Natural killer cell (primary cell): ENCODE measurements at regions not wholly inside any gene's neighbourhood (a gene's known extent, or its start where the extent isn't known, plus 50 kb on each side); places are given as distances from the start of the nearest gene placed in this dataset.

Experiments used
- ATAC-seq, 3 donors: fragments of 150-1000 bp in 2 of 3; fragments of 200-7000 bp in 1 of 3; cut with Tn5 transposase; 1 replicate in 1 of 3; 2 replicates in 2 of 3; pipeline ENCODE4 v1.10.0; 2021; ENCODE audit warnings: mild to moderate bottlenecking in 2 of 3, moderate library complexity in 2 of 3
- DNase-seq, 2 donors: peaks; one replicate each; pipeline versions ENCODE4 v3.0.0 to v3.0.0-alpha.2; 2013 to 2021; ENCODE audit warnings: mixed read lengths in 1 of 2
- H3K27ac ChIP-seq: one replicate; pipeline ENCODE4 v1.5.1; 2013; ENCODE audit warnings: mild to moderate bottlenecking, low read length
- H3K27me3 ChIP-seq: one replicate; pipeline ENCODE4 v1.6.1; 2013; ENCODE audit warnings: low read length; ENCODE audit not compliant: control insufficient read depth, insufficient read depth
- H3K36me3 ChIP-seq: one replicate; pipeline ENCODE4 v1.6.1; 2013; ENCODE audit warnings: low read length; ENCODE audit not compliant: control insufficient read depth, insufficient read depth
- H3K4me1 ChIP-seq: one replicate; pipeline ENCODE4 v1.6.1; 2013; ENCODE audit warnings: low read length; ENCODE audit not compliant: control insufficient read depth, insufficient read depth
- H3K4me3 ChIP-seq: one replicate; pipeline ENCODE4 v1.5.1; 2013; ENCODE audit warnings: low read length
- H3K9me3 ChIP-seq: one replicate; pipeline ENCODE4 v1.6.1; 2013; ENCODE audit warnings: low read length; ENCODE audit not compliant: control insufficient read depth, insufficient read depth
- H3K27ac Mint-ChIP-seq, 2 donors: one replicate each; pipeline ENCODE4 v1.8.0; 2022; ENCODE audit warnings: mild to moderate bottlenecking in 2 of 2, mixed read lengths in 2 of 2, moderate library complexity in 1 of 2
- H3K27me3 Mint-ChIP-seq, 2 donors: one replicate each; pipeline ENCODE4 v1.8.0; 2022; ENCODE audit warnings: low read depth in 2 of 2, mixed read lengths in 2 of 2
- H3K36me3 Mint-ChIP-seq: one replicate; pipeline ENCODE4 v1.8.0; 2022; ENCODE audit warnings: mixed read lengths
- H3K4me1 Mint-ChIP-seq, 2 donors: one replicate each; pipeline ENCODE4 v1.8.0; 2022; ENCODE audit warnings: mixed read lengths in 2 of 2
- H3K4me3 Mint-ChIP-seq: one replicate; pipeline ENCODE4 v1.8.0; 2022; ENCODE audit warnings: mild to moderate bottlenecking, moderate library complexity, mixed read lengths
- H3K9me3 Mint-ChIP-seq, 2 donors: one replicate each; pipeline ENCODE4 v1.8.0; 2022; ENCODE audit warnings: mixed read lengths in 2 of 2
- WGBS: methylation state at CpG from one replicate; pipeline ENCODE4 v1.1.7; 2013; ENCODE audit warnings: missing lambda C conversion rate; ENCODE audit not compliant: insufficient coverage; 5-methylcytosine and 5-hydroxymethylcytosine counted together
- intact Hi-C: fragments of 100-400 bp; cut with micrococcal nuclease; formaldehyde crosslinking; loops from one replicate; pipeline ENCODE4 v1.14.2; 2022
- TF ChIP-seq, protein P1 (sequence below): fragments of 200-600 bp; IDR thresholded peaks from one replicate; pipeline ENCODE4 v1.8.0; 2022; ENCODE audit warnings: antibody characterized with exemption

- DNase-seq (no peak), ATAC-seq (no peak)
- Histone ChIP-seq H3K4me3 (no peak overlapping the region), H3K27me3 (no peaks in the 10 kb centered on the region), H3K4me1 (no peaks in the 10 kb centered on the region), H3K9me3 (peaks cover 4% of the 10 kb centered on the region), H3K27ac (no peak overlapping the region), H3K36me3 (no peaks in the 10 kb centered on the region)
- intact Hi-C loops: no loop called here
- TF ChIP-seq, protein P1, sequence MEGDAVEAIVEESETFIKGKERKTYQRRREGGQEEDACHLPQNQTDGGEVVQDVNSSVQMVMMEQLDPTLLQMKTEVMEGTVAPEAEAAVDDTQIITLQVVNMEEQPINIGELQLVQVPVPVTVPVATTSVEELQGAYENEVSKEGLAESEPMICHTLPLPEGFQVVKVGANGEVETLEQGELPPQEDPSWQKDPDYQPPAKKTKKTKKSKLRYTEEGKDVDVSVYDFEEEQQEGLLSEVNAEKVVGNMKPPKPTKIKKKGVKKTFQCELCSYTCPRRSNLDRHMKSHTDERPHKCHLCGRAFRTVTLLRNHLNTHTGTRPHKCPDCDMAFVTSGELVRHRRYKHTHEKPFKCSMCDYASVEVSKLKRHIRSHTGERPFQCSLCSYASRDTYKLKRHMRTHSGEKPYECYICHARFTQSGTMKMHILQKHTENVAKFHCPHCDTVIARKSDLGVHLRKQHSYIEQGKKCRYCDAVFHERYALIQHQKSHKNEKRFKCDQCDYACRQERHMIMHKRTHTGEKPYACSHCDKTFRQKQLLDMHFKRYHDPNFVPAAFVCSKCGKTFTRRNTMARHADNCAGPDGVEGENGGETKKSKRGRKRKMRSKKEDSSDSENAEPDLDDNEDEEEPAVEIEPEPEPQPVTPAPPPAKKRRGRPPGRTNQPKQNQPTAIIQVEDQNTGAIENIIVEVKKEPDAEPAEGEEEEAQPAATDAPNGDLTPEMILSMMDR: no peak
- H3K4me1 Mint-ChIP-seq: no peaks in the 10 kb centered on the region
- peaks cover 15% of the 10 kb centered on the region for H3K36me3 Mint-ChIP-seq
- H3K27me3 Mint-ChIP-seq: no peaks in the 10 kb centered on the region
- H3K27ac Mint-ChIP-seq: no peak overlapping the region
- peaks cover 7 to 8% of the 10 kb centered on the region in 2 donors for H3K9me3 Mint-ChIP-seq
- no peak overlapping the region for H3K4me3 Mint-ChIP-seq
Observed at GRCh38 chr1:70767377-70767776, 280.2 kb downstream of the PTGER3 start.

DNA sequence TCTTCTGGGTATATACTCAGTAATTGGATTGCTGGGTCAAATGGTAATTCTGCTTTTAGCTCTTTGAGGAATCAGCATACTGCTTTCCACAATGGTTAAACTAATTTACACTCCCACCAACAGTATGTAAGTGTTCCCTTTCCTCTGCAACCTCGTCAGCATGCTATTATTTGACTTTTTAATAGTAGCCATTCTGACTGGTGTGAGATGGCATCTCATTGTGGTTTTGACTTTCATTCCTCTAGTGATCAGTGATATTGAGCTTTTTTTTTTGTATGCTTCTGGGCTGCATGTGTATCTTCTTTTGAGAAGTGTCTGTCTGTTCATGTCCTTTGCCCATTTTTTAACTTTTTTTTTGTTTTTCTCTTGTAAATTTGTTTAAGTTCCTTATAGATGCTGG is 279.4 kb downstream of the PTGER3 start:
- Histone ChIP-seq H3K36me3 (no peaks in the 10 kb centered on the region), H3K9me3 (peaks cover 4% of the 10 kb centered on the region), H3K27ac (no peak overlapping the region), H3K4me3 (no peak overlapping the region), H3K27me3 (no peaks in the 10 kb centered on the region), H3K4me1 (no peaks in the 10 kb centered on the region)
- Mint-ChIP-seq H3K36me3 (peaks cover 13% of the 10 kb centered on the region), H3K27me3 (no peaks in the 10 kb centered on the region), H3K27ac (no peak overlapping the region), H3K9me3 (peaks cover 7 to 8% of the 10 kb centered on the region in 2 donors), H3K4me3 (no peak overlapping the region), H3K4me1 (no peaks in the 10 kb centered on the region)
- TF ChIP-seq, protein P1: no peak
- DNase-seq (no peak), ATAC-seq (no peak)
- intact Hi-C loops: no loop called here
- no CpG with 5 or more reads among the region's 1 CpG for WGBS

- TF ChIP-seq, protein P1: no peak
- Mint-ChIP-seq H3K4me3 (no peak overlapping the region), H3K27ac (no peak overlapping the region), H3K9me3 (peaks cover 0 to 4% of the 10 kb centered on the region in 2 donors), H3K27me3 (peaks cover 0 to 11% of the 10 kb centered on the region in 2 donors), H3K36me3 (no peaks in the 10 kb centered on the region), H3K4me1 (no peaks in the 10 kb centered on the region)
- DNase-seq (no peak), ATAC-seq (no peak)
- Histone ChIP-seq H3K9me3 (no peaks in the 10 kb centered on the region), H3K4me3 (no peak overlapping the region), H3K4me1 (no peaks in the 10 kb centered on the region), H3K36me3 (no peaks in the 10 kb centered on the region), H3K27ac (no peak overlapping the region), H3K27me3 (no peaks in the 10 kb centered on the region)
- intact Hi-C loops: no loop called here
- 92% methylated on average over 1 of the region's 2 CpGs for WGBS
Observed at GRCh38 chr1:70778056-70778762, 269.4 kb downstream of the PTGER3 start.

- no CpG with 5 or more reads among the region's 1 CpG for WGBS
- no peaks in the 10 kb centered on the region for H3K36me3 Mint-ChIP-seq
- H3K4me1 Mint-ChIP-seq: no peaks in the 10 kb centered on the region
Observed at GRCh38 chr1:70778934-70779333, 268.7 kb downstream of the PTGER3 start.

More at GRCh38 chr1:70778934-70779333, 268.7 kb downstream of the PTGER3 start:
- intact Hi-C loops: no loop called here
- Histone ChIP-seq H3K36me3 (no peaks in the 10 kb centered on the region), H3K27me3 (no peaks in the 10 kb centered on the region), H3K27ac (no peak overlapping the region), H3K4me3 (no peak overlapping the region), H3K9me3 (no peaks in the 10 kb centered on the region), H3K4me1 (no peaks in the 10 kb centered on the region)
- DNase-seq (no peak), ATAC-seq (no peak)
- TF ChIP-seq, protein P1: no peak
- Mint-ChIP-seq H3K27ac (no peak overlapping the region), H3K4me3 (no peak overlapping the region), H3K9me3 (peaks cover 0 to 4% of the 10 kb centered on the region in 2 donors), H3K27me3 (peaks cover 0 to 11% of the 10 kb centered on the region in 2 donors)
